ENCODE measurements at regions not wholly inside any gene's neighbourhood (a gene's known extent, or its start where the extent isn't known, plus 50 kb on each side); places are given as distances from the start of the nearest gene placed in this dataset.

DNA sequence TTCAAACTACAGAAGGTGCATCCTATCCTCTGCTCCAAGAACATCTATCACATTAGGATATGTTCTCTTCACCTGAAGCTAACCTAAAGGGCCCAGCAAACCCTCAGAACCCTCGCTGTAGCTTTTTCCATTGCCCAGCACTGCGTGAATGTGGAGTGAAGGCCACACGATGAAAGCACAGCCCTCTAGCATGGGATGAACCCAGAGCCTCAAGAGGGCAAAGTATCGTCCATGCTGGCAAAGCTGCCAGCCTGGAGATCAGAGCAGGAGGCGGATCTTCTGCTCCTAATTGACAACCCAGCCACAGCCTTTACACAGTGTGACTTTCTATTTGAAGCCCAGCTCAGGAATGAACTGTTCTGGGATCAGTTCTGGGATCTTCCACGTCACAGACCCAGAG lies 65.1 kb upstream of the USP47 start:
- TF ChIP-seq TEAD4 (IDR thresholded peaks at IDR 0.05) (no peak), ZBTB7A (IDR thresholded peaks at IDR 0.05; ENCODE audit: low read depth) (no peak), TCF12 (IDR thresholded peaks at IDR 0.05; ENCODE audit: low read depth) (no peak), YY1 (IDR thresholded peaks at IDR 0.05; ENCODE audit: low read depth) (no peak), EGR1 (IDR thresholded peaks at IDR 0.05) (no peak), CREB1 (IDR thresholded peaks at IDR 0.05; ENCODE audit: low read depth) (no peak), CEBPB (IDR thresholded peaks at IDR 0.05) (no peak), RAD21 (IDR thresholded peaks at IDR 0.05; ENCODE audit: low read depth) (no peak), FOXM1 (IDR thresholded peaks at IDR 0.05; ENCODE audit: borderline replicate concordance, low read depth) (no peak), NFIC (IDR thresholded peaks at IDR 0.05) (no peak), TAF1 (IDR thresholded peaks at IDR 0.05; ENCODE audit: low read depth) (no peak), EP300 (IDR thresholded peaks at IDR 0.05; ENCODE audit: borderline replicate concordance) (no peak)
- TF ChIP-seq, protein P1, sequence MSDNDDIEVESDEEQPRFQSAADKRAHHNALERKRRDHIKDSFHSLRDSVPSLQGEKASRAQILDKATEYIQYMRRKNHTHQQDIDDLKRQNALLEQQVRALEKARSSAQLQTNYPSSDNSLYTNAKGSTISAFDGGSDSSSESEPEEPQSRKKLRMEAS (IDR thresholded peaks at IDR 0.05): no peak
- TF ChIP-seq, protein P2, sequence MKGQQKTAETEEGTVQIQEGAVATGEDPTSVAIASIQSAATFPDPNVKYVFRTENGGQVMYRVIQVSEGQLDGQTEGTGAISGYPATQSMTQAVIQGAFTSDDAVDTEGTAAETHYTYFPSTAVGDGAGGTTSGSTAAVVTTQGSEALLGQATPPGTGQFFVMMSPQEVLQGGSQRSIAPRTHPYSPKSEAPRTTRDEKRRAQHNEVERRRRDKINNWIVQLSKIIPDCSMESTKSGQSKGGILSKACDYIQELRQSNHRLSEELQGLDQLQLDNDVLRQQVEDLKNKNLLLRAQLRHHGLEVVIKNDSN (IDR thresholded peaks at IDR 0.05): no peak
- TF ChIP-seq, protein P3, sequence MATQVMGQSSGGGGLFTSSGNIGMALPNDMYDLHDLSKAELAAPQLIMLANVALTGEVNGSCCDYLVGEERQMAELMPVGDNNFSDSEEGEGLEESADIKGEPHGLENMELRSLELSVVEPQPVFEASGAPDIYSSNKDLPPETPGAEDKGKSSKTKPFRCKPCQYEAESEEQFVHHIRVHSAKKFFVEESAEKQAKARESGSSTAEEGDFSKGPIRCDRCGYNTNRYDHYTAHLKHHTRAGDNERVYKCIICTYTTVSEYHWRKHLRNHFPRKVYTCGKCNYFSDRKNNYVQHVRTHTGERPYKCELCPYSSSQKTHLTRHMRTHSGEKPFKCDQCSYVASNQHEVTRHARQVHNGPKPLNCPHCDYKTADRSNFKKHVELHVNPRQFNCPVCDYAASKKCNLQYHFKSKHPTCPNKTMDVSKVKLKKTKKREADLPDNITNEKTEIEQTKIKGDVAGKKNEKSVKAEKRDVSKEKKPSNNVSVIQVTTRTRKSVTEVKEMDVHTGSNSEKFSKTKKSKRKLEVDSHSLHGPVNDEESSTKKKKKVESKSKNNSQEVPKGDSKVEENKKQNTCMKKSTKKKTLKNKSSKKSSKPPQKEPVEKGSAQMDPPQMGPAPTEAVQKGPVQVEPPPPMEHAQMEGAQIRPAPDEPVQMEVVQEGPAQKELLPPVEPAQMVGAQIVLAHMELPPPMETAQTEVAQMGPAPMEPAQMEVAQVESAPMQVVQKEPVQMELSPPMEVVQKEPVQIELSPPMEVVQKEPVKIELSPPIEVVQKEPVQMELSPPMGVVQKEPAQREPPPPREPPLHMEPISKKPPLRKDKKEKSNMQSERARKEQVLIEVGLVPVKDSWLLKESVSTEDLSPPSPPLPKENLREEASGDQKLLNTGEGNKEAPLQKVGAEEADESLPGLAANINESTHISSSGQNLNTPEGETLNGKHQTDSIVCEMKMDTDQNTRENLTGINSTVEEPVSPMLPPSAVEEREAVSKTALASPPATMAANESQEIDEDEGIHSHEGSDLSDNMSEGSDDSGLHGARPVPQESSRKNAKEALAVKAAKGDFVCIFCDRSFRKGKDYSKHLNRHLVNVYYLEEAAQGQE (IDR thresholded peaks at IDR 0.05; ENCODE audit: low read depth): no peak

DNA sequence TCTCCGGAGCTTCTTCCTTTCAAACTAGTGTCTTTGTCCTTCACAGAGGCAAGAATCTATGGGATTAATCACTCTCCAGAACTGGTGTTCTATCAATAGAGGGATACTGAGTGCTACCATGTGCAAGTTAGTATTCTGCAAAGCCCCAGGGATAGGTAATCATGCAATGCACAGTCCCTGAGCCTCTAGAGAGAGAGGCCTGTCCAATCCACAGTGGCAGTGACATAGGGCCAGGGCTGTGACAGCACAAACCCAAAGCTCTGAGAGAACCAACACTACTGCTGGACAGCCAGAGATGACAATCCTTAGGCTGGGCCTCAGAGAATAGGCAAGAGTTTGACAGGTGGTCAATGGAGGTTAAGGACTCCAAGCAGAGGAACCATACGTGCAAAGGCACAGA lies 66.8 kb upstream of the USP47 start:
- TF ChIP-seq, protein P3 (IDR thresholded peaks at IDR 0.05; ENCODE audit: low read depth): no peak
- TF ChIP-seq TEAD4 (IDR thresholded peaks at IDR 0.05) (no peak), YY1 (IDR thresholded peaks at IDR 0.05; ENCODE audit: low read depth) (no peak)

DNA sequence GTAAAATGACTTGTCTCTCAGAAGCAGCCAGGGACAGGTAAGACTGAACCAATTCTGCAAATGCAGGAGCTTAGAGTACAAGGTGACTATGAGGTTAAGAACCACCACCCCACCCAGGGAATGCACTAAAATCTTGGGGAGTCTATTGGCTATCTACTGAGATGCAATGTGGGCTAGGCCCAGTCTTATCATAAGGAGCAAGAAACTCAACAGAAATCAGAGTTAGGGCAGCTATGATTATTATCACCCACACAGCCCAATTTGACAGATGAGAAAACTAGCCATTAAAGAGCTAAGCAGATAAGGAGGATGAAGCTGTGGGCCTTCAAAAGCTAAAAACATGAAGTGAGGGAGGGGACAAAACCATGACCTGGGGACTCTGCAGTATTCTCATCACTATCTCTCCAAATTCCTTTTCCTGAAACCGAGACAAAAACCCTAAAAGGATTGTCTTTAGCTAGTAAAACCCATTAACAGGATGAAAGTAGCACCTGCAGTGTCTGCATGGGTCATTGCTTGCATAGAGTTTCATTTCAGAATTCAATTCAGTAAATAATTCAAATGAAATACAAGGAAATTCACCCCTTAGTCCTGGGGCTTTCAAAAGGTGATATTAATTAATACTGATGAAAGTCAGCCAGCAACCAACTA lies 68.8 kb upstream of the USP47 start:
- TF ChIP-seq ZBTB7A (IDR thresholded peaks at IDR 0.05; ENCODE audit: low read depth) (no peak), TAF1 (IDR thresholded peaks at IDR 0.05; ENCODE audit: low read depth) (no peak), RAD21 (IDR thresholded peaks at IDR 0.05; ENCODE audit: low read depth) (no peak), TCF12 (IDR thresholded peaks at IDR 0.05; ENCODE audit: low read depth) (no peak), EGR1 (IDR thresholded peaks at IDR 0.05) (no peak), NFIC (IDR thresholded peaks at IDR 0.05) (no peak), CEBPB (IDR thresholded peaks at IDR 0.05) (no peak), EP300 (IDR thresholded peaks at IDR 0.05; ENCODE audit: borderline replicate concordance) (no peak), FOXM1 (IDR thresholded peaks at IDR 0.05; ENCODE audit: borderline replicate concordance, low read depth) (no peak), TEAD4 (IDR thresholded peaks at IDR 0.05) (no peak), CREB1 (IDR thresholded peaks at IDR 0.05; ENCODE audit: low read depth) (no peak), YY1 (IDR thresholded peaks at IDR 0.05; ENCODE audit: low read depth) (no peak)
- TF ChIP-seq, protein P3 (IDR thresholded peaks at IDR 0.05; ENCODE audit: low read depth): no peak
- TF ChIP-seq, protein P2 (IDR thresholded peaks at IDR 0.05): no peak
- TF ChIP-seq, protein P1 (IDR thresholded peaks at IDR 0.05): no peak

DNA sequence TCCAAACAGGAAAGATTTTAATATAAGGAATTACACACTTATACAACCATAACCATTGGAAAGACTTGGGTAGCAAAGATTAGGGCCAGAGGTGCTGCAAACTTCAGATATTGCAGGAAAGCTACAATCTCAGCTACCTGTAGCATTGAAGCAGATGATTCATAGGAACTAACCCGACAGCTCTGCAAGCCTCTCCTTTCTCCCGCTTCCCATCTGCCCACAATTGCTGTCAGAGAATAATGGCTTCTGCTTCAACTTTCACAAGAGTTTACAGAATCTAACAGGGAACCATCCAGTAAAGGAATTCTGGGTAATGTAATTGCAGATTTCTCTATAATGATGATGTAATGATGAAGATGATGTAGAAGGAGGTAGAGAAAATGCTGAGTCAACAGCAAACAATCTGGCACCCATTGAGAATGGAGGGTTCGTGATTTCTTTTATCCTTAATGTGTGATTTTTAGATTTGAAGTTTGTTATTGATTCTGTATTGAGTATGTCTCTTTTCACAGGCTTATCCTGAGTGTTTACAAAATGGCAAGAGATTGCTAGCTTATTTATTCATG lies 70.8 kb upstream of the USP47 start:
- TF ChIP-seq RAD21 (IDR thresholded peaks at IDR 0.05; ENCODE audit: low read depth) (no peak), CREB1 (IDR thresholded peaks at IDR 0.05; ENCODE audit: low read depth) (no peak), TAF1 (IDR thresholded peaks at IDR 0.05; ENCODE audit: low read depth) (no peak), YY1 (IDR thresholded peaks at IDR 0.05; ENCODE audit: low read depth) (no peak), TCF12 (IDR thresholded peaks at IDR 0.05; ENCODE audit: low read depth) (no peak), NFIC (IDR thresholded peaks at IDR 0.05) (no peak), EGR1 (IDR thresholded peaks at IDR 0.05) (no peak), TEAD4 (IDR thresholded peaks at IDR 0.05) (no peak)
- TF ChIP-seq, protein P1 (IDR thresholded peaks at IDR 0.05): no peak
- TF ChIP-seq, protein P2 (IDR thresholded peaks at IDR 0.05): no peak
- TF ChIP-seq, protein P3 (IDR thresholded peaks at IDR 0.05; ENCODE audit: low read depth): no peak

Data from Ishikawa (cell line).